Caco-2 (cell line): ENCODE measurements at regions not wholly inside any gene's neighbourhood (a gene's known extent, or its start where the extent isn't known, plus 50 kb on each side); places are given as distances from the start of the nearest gene placed in this dataset.

ENCODE experiments used
- BruUV-seq: library from RNA; stranded (reverse); fragments of 400-500 nt; replicated peaks from 2 replicates; lab custom pipeline; 2021; lab: Mats Ljungman, UMichigan
- CTCF ChIA-PET: fragments of 300-600 bp; sonication (Branson Sonifier 250); formaldehyde crosslinking; loops from one replicate; lab custom pipeline; 2022; ENCODE audit warnings: antibody characterized with exemption; lab: Charles Lee
- POLR2A ChIA-PET: fragments of 300-600 bp; sonication (Branson Sonifier 250); formaldehyde crosslinking; loops from one replicate; lab custom pipeline; 2022; ENCODE audit warnings: antibody characterized with exemption; lab: Charles Lee
- DNase-seq, 2 experiments: peaks; one replicate each; pipeline versions ENCODE4 v3.0.0 to v3.0.0-alpha.2; 2020 to 2022
- H3K27me3 ChIP-seq: replicated peaks from 2 replicates; pipeline ENCODE4 v1.6.0; 2011; ENCODE audit warnings: low read length; ENCODE audit not compliant: control insufficient read depth, insufficient read depth
- H3K36me3 ChIP-seq: 2 replicates; pipeline ENCODE4 v1.5.1; 2011; ENCODE audit warnings: low read length; ENCODE audit not compliant: control insufficient read depth, insufficient read depth
- H3K4me1 ChIP-seq: fragments of 250-450 bp; sonication (Bioruptor Pico); 2 replicates; pipeline ENCODE4 v1.5.1; 2020; ENCODE audit warnings: mild to moderate bottlenecking
- H3K4me3 ChIP-seq: 2 replicates; pipeline ENCODE4 v1.5.1; 2011; ENCODE audit warnings: low read depth, mild to moderate bottlenecking, control low read depth, low read length
- H3K9me3 ChIP-seq: fragments of 250-450 bp; sonication (Bioruptor Pico); 2 replicates; pipeline ENCODE4 v1.5.1; 2020; ENCODE audit warnings: mild to moderate bottlenecking, moderate library complexity
- H3K27ac Mint-ChIP-seq: one replicate; pipeline ENCODE4 v1.8.0; 2022; ENCODE audit warnings: mixed read lengths; ENCODE audit not compliant: unreplicated experiment
- H3K27me3 Mint-ChIP-seq: one replicate; pipeline ENCODE4 v1.8.0; 2022; ENCODE audit warnings: mixed read lengths; ENCODE audit not compliant: insufficient read depth, unreplicated experiment
- H3K36me3 Mint-ChIP-seq: one replicate; pipeline ENCODE4 v1.8.0; 2022; ENCODE audit warnings: mild to moderate bottlenecking, mixed read lengths; ENCODE audit not compliant: insufficient read depth, unreplicated experiment
- H3K4me1 Mint-ChIP-seq: one replicate; pipeline ENCODE4 v1.8.0; 2022; ENCODE audit warnings: low read depth, mixed read lengths; ENCODE audit not compliant: unreplicated experiment
- H3K4me3 Mint-ChIP-seq: one replicate; pipeline ENCODE4 v1.8.0; 2022; ENCODE audit warnings: mild to moderate bottlenecking, moderate library complexity, mixed read lengths; ENCODE audit not compliant: unreplicated experiment
- H3K9me3 Mint-ChIP-seq: one replicate; pipeline ENCODE4 v1.8.0; 2022; ENCODE audit warnings: mixed read lengths; ENCODE audit not compliant: unreplicated experiment
- intact Hi-C: fragments of 100-400 bp; cut with micrococcal nuclease; formaldehyde crosslinking; loops from one replicate; pipeline ENCODE4 v1.10.0; 2022; ENCODE audit not compliant: unreplicated experiment
- TF ChIP-seq, protein P1 (sequence below), 2 experiments: fragments of 200-600 bp in 1 of 2; IDR thresholded peaks; 1 replicate in 1 of 2; 2 replicates in 1 of 2; pipeline versions ENCODE4 v1.5.1 to v1.8.0; 2011 to 2022; ENCODE audit warnings: antibody characterized with exemption in 1 of 2, control low read depth in 1 of 2, inconsistent platforms in 1 of 2, low read depth in 1 of 2, low read length in 1 of 2, mild to moderate bottlenecking in 1 of 2, moderate library complexity in 1 of 2; ENCODE audit not compliant: insufficient read depth in 1 of 2, severe bottlenecking in 1 of 2, unreplicated experiment in 1 of 2

DNA sequence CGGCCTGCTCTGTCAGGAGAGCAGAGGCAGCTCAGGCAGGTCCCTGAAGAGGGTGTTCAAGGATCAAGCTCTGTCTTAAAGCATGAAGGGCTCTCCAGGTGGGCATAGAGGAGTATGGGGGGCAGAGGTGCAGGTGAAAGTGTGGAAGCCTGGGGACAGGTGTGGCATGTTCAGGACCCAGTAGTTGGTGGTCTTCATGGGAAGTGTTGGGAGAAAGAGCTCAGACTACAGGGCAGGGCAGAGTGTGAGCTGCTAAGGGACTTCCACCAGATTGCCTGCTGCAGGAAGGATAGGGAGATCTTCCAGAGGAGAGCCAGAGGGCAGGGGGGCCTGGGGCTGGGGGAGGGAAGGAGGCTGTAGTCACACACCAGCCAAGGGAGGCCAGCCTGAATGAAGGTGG, 156.5 kb upstream of the GDF10 start:
- H3K27ac Mint-ChIP-seq, result no peak overlapping the region
- no peaks in the 10 kb centered on the region for H3K9me3 Mint-ChIP-seq
- H3K36me3 Mint-ChIP-seq, result no peaks in the 10 kb centered on the region
- intact Hi-C loops, result no loop called here
- H3K4me3 ChIP-seq, result no peak overlapping the region
- H3K4me3 Mint-ChIP-seq, result no peak overlapping the region
- TF ChIP-seq, protein P1, sequence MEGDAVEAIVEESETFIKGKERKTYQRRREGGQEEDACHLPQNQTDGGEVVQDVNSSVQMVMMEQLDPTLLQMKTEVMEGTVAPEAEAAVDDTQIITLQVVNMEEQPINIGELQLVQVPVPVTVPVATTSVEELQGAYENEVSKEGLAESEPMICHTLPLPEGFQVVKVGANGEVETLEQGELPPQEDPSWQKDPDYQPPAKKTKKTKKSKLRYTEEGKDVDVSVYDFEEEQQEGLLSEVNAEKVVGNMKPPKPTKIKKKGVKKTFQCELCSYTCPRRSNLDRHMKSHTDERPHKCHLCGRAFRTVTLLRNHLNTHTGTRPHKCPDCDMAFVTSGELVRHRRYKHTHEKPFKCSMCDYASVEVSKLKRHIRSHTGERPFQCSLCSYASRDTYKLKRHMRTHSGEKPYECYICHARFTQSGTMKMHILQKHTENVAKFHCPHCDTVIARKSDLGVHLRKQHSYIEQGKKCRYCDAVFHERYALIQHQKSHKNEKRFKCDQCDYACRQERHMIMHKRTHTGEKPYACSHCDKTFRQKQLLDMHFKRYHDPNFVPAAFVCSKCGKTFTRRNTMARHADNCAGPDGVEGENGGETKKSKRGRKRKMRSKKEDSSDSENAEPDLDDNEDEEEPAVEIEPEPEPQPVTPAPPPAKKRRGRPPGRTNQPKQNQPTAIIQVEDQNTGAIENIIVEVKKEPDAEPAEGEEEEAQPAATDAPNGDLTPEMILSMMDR (IDR thresholded peaks at IDR 0.05; ENCODE audit: insufficient read depth in 1 of 2, low read depth in 1 of 2, low read length in 1 of 2, severe bottlenecking in 1 of 2, unreplicated experiment in 1 of 2), result no peak
- BruUV-seq, result no TSS peak
- POLR2A ChIA-PET, result no interaction called here
- no peak for DNase-seq
- no peaks in the 10 kb centered on the region for H3K9me3 ChIP-seq
- H3K4me1 Mint-ChIP-seq, result no peaks in the 10 kb centered on the region
- peaks cover 9% of the 10 kb centered on the region for H3K27me3 Mint-ChIP-seq
- CTCF ChIA-PET, result no interaction called here
- no peaks in the 10 kb centered on the region for H3K36me3 ChIP-seq
- H3K4me1 ChIP-seq, result no peaks in the 10 kb centered on the region
- no peaks in the 10 kb centered on the region for H3K27me3 ChIP-seq

DNA sequence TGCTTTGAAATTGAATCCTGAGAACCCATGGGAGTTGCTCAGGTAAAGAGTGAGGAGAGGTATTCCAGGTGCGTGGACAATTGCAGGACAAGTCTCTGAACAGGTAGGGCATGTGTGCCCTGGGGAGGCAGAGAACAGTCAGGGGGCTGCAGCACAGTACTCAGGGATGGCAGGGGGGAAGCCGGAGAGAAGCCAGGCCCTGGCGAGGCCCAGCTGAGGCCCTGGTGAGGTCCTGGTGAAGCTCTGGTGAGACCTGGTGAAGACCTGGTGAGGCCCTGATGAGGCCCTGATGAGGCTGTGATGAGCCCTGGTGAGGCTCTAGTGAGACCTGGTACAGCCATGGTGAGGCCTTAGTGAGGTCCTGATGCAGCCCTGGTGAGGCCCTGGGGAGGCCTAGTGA, 155.5 kb upstream of the GDF10 start:
- Mint-ChIP-seq H3K27me3 (peaks cover 12% of the 10 kb centered on the region), H3K4me3 (no peak overlapping the region), H3K36me3 (no peaks in the 10 kb centered on the region), H3K9me3 (no peaks in the 10 kb centered on the region), H3K27ac (no peak overlapping the region), H3K4me1 (no peaks in the 10 kb centered on the region)
- TF ChIP-seq, protein P1 (IDR thresholded peaks at IDR 0.05; ENCODE audit: insufficient read depth in 1 of 2, low read depth in 1 of 2, low read length in 1 of 2, severe bottlenecking in 1 of 2, unreplicated experiment in 1 of 2), result no peak
- no peak for DNase-seq
- intact Hi-C loops, result no loop called here
- no peaks in the 10 kb centered on the region for H3K36me3 ChIP-seq
- no TSS peak for BruUV-seq
- CTCF ChIA-PET, result no interaction called here
- no peaks in the 10 kb centered on the region for H3K4me1 ChIP-seq
- no peaks in the 10 kb centered on the region for H3K27me3 ChIP-seq
- no peaks in the 10 kb centered on the region for H3K9me3 ChIP-seq
- no peak overlapping the region for H3K4me3 ChIP-seq
- POLR2A ChIA-PET, result no interaction called here

DNA sequence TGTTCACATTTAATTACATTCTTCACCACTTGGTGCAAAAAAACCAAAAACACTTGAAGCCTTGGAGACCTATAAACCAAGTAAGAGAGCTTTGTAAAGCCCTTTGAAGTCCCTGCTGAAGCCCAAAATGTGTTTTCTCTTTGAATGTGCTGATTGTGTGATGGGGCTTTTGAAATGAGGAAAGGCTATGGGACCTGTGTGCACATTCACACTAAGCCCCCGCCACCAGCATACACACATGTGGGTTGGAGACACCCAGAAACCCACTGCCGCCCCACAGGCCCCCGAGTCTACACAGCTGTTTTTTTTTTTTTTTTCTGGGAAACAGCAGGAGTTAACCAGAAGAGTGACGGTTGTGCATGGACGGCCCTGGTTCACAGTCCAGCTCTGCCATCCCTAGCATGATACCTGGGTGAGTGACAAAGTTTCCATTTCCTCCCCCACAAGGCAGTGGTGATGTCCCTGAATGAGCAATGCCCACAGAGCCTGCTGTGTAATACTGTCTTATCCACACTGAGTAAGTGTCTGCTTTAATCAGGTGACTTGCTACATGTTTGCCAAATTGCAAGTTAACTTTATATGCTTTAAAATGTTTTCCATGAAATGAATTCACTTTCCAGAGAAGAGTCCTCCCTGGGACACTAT, 154.6 kb upstream of the GDF10 start:
- H3K4me1 Mint-ChIP-seq, result no peaks in the 10 kb centered on the region
- Histone ChIP-seq H3K36me3 (no peaks in the 10 kb centered on the region), H3K4me1 (no peaks in the 10 kb centered on the region), H3K4me3 (no peak overlapping the region), H3K27me3 (no peaks in the 10 kb centered on the region; the same call in 1 of the 2 replicates), H3K9me3 (no peaks in the 10 kb centered on the region)
- H3K9me3 Mint-ChIP-seq, result no peaks in the 10 kb centered on the region
- POLR2A ChIA-PET, result no interaction called here
- H3K36me3 Mint-ChIP-seq, result no peaks in the 10 kb centered on the region
- no peak overlapping the region for H3K27ac Mint-ChIP-seq
- DNase-seq, result no peak
- H3K4me3 Mint-ChIP-seq, result no peak overlapping the region
- no TSS peak for BruUV-seq
- H3K27me3 Mint-ChIP-seq, result peaks cover 20% of the 10 kb centered on the region
- CTCF ChIA-PET, result no interaction called here
- intact Hi-C loops, result no loop called here
- TF ChIP-seq, protein P1 (IDR thresholded peaks at IDR 0.05; ENCODE audit: insufficient read depth in 1 of 2, low read depth in 1 of 2, low read length in 1 of 2, severe bottlenecking in 1 of 2, unreplicated experiment in 1 of 2), result no peak
